OCI-LY1 (cell line): ENCODE measurements at regions not wholly inside any gene's neighbourhood (a gene's known extent, or its start where the extent isn't known, plus 50 kb on each side); places are given as distances from the start of the nearest gene placed in this dataset.
A peak's percentile ranks its signal among the peaks of the same experiment; 100 is the strongest.

ENCODE experiments used
- H2AFZ ChIP-seq: fragments of 200-600 bp; sonication (generic), shearing (Covaris generic); 2 replicates; pipeline ENCODE4 v1.6.0; 2014; ENCODE audit warnings: antibody characterized with exemption, mild to moderate bottlenecking, low read length
- H3F3A ChIP-seq: fragments of 200-600 bp; sonication (generic), shearing (Covaris generic); 2 replicates; pipeline ENCODE4 v1.6.0; 2014; ENCODE audit warnings: mild to moderate bottlenecking, antibody characterized with exemption, low read length, moderate library complexity; ENCODE audit not compliant: insufficient read depth
- H3K27ac ChIP-seq: fragments of 200-600 bp; sonication (generic); 2 replicates; pipeline ENCODE4 v1.5.1; 2014; ENCODE audit warnings: low read length, mixed run types, mild to moderate bottlenecking, low read depth; ENCODE audit not compliant: poor library complexity, severe bottlenecking
- H3K27me3 ChIP-seq: fragments of 200-600 bp; sonication (generic); 2 replicates; pipeline ENCODE4 v1.6.0; 2014; ENCODE audit warnings: antibody characterized with exemption, mild to moderate bottlenecking, low read length, moderate library complexity; ENCODE audit not compliant: insufficient read depth
- H3K36me3 ChIP-seq: fragments of 200-600 bp; sonication (generic); 2 replicates; pipeline ENCODE4 v1.6.1; 2014; ENCODE audit warnings: mild to moderate bottlenecking, antibody characterized with exemption, low read length, moderate library complexity, mixed read lengths; ENCODE audit not compliant: insufficient read depth
- H3K4me1 ChIP-seq: fragments of 200-600 bp; sonication (generic); 2 replicates; pipeline ENCODE4 v1.5.1; 2014; ENCODE audit warnings: mild to moderate bottlenecking, low read length, moderate library complexity; ENCODE audit not compliant: insufficient read depth, severe bottlenecking
- H3K4me2 ChIP-seq: fragments of 200-600 bp; sonication (generic), shearing (Covaris generic); 2 replicates; pipeline ENCODE4 v1.6.1; 2014; ENCODE audit warnings: low read length
- H3K4me3 ChIP-seq: fragments of 200-600 bp; sonication (generic); 2 replicates; pipeline ENCODE4 v1.5.1; 2014; ENCODE audit warnings: low read length, low read depth, mild to moderate bottlenecking, mixed read lengths; ENCODE audit not compliant: poor library complexity, severe bottlenecking
- H3K79me2 ChIP-seq: fragments of 200-600 bp; shearing (Covaris generic); 2 replicates; pipeline ENCODE4 v1.6.1; 2016; ENCODE audit warnings: mixed run types, low read length, mixed read lengths; ENCODE audit not compliant: insufficient read depth
- H3K9ac ChIP-seq: fragments of 200-600 bp; sonication (generic), shearing (Covaris generic); 2 replicates; pipeline ENCODE4 v1.6.1; 2014; ENCODE audit warnings: mild to moderate bottlenecking, low read length, mixed read lengths
- H3K9me2 ChIP-seq: fragments of 200-600 bp; sonication (generic), shearing (Covaris generic); 2 replicates; pipeline ENCODE4 v1.6.1; 2014; ENCODE audit warnings: low read depth, mild to moderate bottlenecking, low read length, mixed read lengths
- H3K9me3 ChIP-seq: fragments of 200-600 bp; shearing (Covaris generic); 2 replicates; pipeline ENCODE4 v1.6.1; 2014; ENCODE audit warnings: low read length, mixed read lengths
- H4K20me1 ChIP-seq: fragments of 200-600 bp; sonication (generic), shearing (Covaris generic); 2 replicates; pipeline ENCODE4 v1.6.0; 2016; ENCODE audit warnings: mild to moderate bottlenecking, low read length; ENCODE audit not compliant: insufficient read depth
- EZH2 ChIP-seq: fragments of 200-600 bp; sonication (generic), shearing (Covaris generic); IDR thresholded peaks from 2 replicates; pipeline ENCODE4 v1.8.0; 2017; ENCODE audit warnings: borderline replicate concordance, mixed run types, mild to moderate bottlenecking, antibody characterized with exemption, low read length, moderate library complexity, mixed read lengths
- TF ChIP-seq, protein P1 (sequence below): fragments of 200-600 bp; sonication (generic), shearing (Covaris generic); IDR thresholded peaks from 2 replicates; pipeline ENCODE4 v1.5.1; 2017; ENCODE audit warnings: mild to moderate bottlenecking, antibody characterized with exemption, low read length, moderate library complexity, mixed read lengths

DNA sequence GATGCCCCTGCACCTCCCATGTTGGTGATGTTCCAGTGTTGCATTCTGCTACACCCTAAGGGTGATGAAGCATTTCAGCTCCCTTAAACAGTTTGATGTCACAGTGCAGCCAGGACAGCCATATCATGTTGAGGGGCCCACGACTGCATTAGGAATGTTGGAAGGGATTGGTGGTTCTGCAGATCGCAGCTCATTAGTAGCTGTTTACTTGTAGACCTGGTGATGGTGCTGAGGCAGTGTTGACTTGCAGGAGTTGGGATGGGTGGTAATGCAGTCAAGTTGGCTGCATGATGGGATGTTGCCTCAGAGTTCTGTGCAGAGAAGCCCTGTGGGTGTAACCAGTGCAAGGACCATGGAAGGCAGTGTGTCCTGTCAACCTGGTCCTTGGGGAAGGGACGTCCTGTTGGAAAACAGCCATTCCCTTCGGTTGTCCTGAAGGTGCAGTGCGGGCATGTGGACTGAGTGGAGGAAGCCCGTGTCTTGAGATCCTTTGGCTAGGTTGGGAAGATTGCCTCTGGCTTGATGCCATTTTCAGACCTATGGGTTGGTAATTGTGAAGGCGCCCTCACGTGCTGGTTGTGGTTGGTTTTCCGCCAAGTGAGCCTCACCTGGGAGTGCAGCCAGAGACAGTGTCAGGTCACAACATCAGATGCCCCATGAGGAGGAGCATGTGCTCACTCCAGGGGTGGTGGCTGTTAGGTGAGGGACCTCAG, 100.7 kb downstream of the SNRPN start:
- no peaks in the 10 kb centered on the region for H3K79me2 ChIP-seq
- H4K20me1 ChIP-seq, result no peaks in the 10 kb centered on the region
- H3K27me3 ChIP-seq, result no peaks in the 10 kb centered on the region
- peaks cover 48% of the 10 kb centered on the region for H3K9me3 ChIP-seq
- no peak overlapping the region for H3K4me2 ChIP-seq
- no peak overlapping the region for H3K4me3 ChIP-seq
- H3K27ac ChIP-seq, result no peak overlapping the region
- TF ChIP-seq, protein P1, sequence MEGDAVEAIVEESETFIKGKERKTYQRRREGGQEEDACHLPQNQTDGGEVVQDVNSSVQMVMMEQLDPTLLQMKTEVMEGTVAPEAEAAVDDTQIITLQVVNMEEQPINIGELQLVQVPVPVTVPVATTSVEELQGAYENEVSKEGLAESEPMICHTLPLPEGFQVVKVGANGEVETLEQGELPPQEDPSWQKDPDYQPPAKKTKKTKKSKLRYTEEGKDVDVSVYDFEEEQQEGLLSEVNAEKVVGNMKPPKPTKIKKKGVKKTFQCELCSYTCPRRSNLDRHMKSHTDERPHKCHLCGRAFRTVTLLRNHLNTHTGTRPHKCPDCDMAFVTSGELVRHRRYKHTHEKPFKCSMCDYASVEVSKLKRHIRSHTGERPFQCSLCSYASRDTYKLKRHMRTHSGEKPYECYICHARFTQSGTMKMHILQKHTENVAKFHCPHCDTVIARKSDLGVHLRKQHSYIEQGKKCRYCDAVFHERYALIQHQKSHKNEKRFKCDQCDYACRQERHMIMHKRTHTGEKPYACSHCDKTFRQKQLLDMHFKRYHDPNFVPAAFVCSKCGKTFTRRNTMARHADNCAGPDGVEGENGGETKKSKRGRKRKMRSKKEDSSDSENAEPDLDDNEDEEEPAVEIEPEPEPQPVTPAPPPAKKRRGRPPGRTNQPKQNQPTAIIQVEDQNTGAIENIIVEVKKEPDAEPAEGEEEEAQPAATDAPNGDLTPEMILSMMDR, result no peak
- no peak for TF ChIP-seq EZH2
- no peaks in the 10 kb centered on the region for H3K9me2 ChIP-seq
- no peak overlapping the region for H3K9ac ChIP-seq
- H2AFZ ChIP-seq, result no peak overlapping the region
- no peaks in the 10 kb centered on the region for H3F3A ChIP-seq
- H3K36me3 ChIP-seq, result peaks cover 82% of the 10 kb centered on the region
- H3K4me1 ChIP-seq, result no peaks in the 10 kb centered on the region

DNA sequence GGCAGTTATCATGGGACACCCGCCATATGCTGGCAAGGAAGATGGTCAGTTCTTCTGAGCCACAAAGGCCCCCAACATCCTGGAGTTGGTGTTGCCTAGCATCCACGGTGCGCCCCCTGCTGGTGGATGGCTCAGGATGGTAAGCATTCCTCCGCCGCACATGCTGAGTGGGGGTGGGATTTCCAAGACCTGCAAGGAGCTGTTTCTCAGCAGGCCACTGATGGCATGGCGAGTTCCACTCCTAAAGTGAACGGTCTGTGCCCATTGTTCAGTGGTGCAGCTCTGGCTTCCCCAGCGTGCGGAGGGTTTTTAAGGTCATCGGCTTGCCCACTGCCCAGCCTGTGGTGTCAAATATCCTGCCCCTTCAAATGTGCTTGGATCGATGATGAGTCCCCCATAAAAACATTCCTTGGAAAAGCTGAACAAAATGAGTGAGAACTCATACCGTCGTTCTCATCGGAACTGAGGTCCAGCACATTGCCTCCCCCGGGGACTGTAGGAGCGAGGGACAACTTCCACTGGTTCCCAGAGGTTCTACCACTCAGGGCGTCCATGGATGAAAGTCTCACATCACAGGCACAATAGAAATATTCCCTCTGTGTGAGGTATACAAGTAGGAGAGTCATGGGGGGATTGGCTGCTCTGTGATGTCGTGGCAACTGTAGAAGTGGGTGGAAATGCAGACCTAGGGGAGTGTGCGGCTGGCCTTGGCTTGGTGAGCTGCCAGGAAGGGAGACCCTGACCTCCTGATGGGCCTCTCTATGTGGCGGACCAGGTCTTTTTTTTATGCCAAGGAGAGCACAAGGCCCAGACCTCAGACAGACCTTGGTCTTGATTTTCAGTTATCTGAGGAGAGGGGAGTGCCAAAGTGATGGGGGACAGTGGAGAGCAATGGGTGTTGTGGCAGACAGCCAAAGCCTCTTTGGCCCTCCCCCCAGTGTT, 102.0 kb downstream of the SNRPN start:
- Histone ChIP-seq H3K27me3 (no peaks in the 10 kb centered on the region), H3K9ac (no peak overlapping the region)

DNA sequence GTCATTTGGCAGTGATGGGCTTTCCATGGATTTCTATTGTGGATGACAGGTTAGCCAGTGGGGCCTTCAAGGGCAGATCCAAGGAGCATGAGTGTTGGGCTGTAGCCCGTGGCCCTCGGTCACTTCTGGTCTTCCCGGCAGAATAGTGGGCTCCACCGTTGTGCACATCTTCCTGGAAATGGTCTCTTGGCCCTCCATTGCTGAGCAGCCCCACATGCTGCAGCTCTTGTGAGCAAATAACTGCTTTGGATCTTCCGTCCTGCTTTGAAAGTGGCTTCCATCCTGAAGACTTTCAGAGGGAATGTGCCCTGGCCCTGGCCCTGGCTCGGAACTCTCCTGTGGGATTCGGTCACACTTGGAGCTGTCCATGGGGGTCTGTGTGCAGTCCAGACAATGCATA, 102.8 kb downstream of the SNRPN start:
- H2AFZ ChIP-seq, result no peak overlapping the region
- H3K36me3 ChIP-seq, result peaks cover 86% of the 10 kb centered on the region
- no peak overlapping the region for H3K4me2 ChIP-seq
- H4K20me1 ChIP-seq, result no peaks in the 10 kb centered on the region
- H3F3A ChIP-seq, result no peaks in the 10 kb centered on the region
- H3K27me3 ChIP-seq, result no peaks in the 10 kb centered on the region
- no peaks in the 10 kb centered on the region for H3K4me1 ChIP-seq
- no peak overlapping the region for H3K4me3 ChIP-seq
- H3K27ac ChIP-seq, result no peak overlapping the region
- H3K9ac ChIP-seq, result no peak overlapping the region
- TF ChIP-seq EZH2, result no peak
- H3K9me2 ChIP-seq, result no peaks in the 10 kb centered on the region
- peaks cover 49% of the 10 kb centered on the region for H3K9me3 ChIP-seq
- no peaks in the 10 kb centered on the region for H3K79me2 ChIP-seq

More for the DNA sequence above, 102.0 kb downstream of the SNRPN start:
- H3K9me2 ChIP-seq, result no peaks in the 10 kb centered on the region
- no peaks in the 10 kb centered on the region for H3F3A ChIP-seq
- no peak overlapping the region for H2AFZ ChIP-seq
- TF ChIP-seq EZH2, result no peak
- TF ChIP-seq, protein P1, result peak; percentile 8; the same call in 1 of the 2 replicates
- H3K27ac ChIP-seq, result no peak overlapping the region
- no peak overlapping the region for H3K4me3 ChIP-seq
- peaks cover 52% of the 10 kb centered on the region for H3K9me3 ChIP-seq
- H3K4me2 ChIP-seq, result no peak overlapping the region
- H4K20me1 ChIP-seq, result no peaks in the 10 kb centered on the region
- no peaks in the 10 kb centered on the region for H3K79me2 ChIP-seq
- peaks cover 84% of the 10 kb centered on the region for H3K36me3 ChIP-seq
- no peaks in the 10 kb centered on the region for H3K4me1 ChIP-seq
